NCI-H345 treated with DMSO at 0.1 percent for 48 hours (cell line): ENCODE measurements at regions not wholly inside any gene's neighbourhood (a gene's known extent, or its start where the extent isn't known, plus 50 kb on each side); places are given as distances from the start of the nearest gene placed in this dataset.

ENCODE experiments used
- DNase-seq: peaks from one replicate; lab custom pipeline; 2025; ENCODE audit not compliant: unreplicated experiment; lab: John Stamatoyannopoulos, UW

DNA sequence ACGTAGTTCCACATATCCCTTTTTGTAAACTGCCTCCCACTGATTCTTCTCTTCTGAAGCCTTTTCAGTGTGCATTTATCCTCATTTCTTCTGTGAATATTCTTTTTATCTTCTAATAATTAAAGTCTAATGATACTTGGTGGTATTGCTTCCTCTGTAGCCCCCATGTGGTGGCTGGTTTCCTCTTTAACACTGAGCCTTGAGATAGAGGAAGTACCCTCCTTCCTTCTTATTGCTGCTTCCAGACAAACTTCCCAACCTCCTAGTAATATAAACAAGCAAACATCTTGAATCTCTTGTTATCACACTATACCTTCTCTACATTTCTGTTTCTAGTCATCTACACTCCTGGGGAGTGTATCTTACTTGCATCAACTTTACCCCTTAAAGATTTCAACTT is 310.5 kb upstream of the GIMD1 start:
- no peak for DNase-seq

GRCh38 chr4:106677213-106677612 is 308.6 kb upstream of the GIMD1 start:
- no peak for DNase-seq

DNA sequence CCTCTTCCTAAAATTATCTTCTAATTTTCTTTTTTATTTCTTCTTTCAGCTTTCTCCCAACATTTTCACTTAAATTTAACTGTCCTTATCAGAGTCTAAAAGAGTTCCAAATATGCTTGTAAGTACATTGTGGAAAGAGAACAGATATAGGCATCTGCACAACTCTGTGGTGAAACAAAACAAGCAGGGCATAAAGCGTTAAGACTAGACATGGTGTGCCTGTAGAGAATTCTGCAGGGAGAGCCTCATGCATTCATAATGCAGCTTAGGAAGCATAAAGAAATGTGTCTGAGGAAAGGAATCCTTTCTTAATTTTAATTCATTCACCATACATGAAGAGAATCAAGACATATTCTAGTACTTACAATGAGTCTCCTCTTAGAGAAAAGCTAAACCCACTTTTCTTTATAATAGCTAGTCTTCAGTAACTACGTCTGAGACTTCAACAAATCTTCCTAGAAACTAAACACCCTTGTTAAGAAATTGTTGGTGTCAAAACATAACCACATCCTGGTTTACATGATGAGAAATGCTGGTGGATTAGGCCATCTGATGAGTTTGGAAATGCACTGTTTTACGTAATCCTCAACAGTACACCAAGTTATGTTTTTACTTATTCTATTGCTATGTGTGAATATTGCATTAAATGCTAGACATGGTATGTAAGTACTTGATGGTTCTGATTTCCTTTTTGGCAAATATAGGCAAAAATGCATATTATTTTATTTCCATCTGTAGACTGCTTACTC is 307.8 kb upstream of the GIMD1 start:
- no peak for DNase-seq

GRCh38 chr4:106671716-106672115 is 303.1 kb upstream of the GIMD1 start:
- DNase-seq = no peak

GRCh38 chr4:106670976-106671375 is 302.4 kb upstream of the GIMD1 start:
- DNase-seq = no peak

DNA sequence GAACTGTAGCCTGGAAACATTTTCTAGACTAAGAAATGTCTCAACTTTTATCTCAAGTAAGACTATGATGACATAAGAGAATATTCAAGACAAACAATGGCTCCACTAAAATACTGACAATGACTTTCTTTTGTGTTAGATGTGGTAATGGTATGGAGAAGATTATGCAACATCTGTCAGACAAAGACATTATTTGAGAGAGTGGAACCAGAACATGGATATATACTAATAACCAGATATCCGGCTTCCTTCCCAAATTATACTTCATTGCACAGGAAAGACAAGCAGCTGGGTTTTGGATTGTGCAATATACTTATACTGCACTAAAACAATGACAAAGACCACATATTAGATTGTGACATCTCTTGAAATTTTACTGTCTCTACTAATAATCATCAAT is 290.8 kb upstream of the GIMD1 start:
- no peak for DNase-seq

- DNase-seq = no peak
Measured at GRCh38 chr4:106652095-106652494, 283.5 kb upstream of the GIMD1 start.

DNA sequence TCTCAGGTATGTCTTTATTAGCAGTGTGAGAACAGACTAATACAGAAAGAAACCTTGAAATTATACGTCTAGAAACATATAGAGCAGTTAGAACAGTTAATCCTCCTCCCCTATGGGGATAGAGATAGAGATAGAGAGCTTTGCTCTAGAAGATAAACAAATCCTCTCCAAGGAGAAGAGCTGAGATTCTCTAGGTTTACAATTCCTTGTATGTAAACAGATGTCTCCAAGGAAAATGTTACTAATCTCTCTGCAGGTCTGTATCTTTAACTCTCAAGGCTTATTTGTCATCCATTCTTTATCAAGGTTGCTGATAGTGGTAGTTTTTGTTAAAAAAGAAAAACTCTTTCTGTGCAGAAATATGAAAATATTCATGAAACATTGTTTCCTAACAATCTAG is 282.1 kb upstream of the GIMD1 start:
- no peak for DNase-seq

DNA sequence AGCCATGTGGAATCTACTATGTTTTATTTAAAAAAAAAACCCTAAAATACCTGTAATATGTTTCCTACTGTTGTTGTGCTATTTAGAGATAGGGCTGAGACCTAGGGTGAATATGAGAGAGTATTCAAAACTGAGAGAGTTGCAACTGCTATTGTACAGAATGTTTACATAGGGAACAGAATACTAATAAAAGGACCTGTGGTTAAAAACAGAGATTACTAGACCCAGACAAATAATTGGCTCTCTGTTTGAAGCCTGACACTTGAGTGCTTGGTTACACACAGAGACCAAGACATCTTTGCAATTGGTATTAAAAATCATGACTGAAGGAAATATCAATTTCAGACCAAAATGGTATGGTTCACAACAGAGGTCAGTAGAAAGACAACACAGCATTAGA is 278.9 kb upstream of the GIMD1 start:
- no peak for DNase-seq

DNA sequence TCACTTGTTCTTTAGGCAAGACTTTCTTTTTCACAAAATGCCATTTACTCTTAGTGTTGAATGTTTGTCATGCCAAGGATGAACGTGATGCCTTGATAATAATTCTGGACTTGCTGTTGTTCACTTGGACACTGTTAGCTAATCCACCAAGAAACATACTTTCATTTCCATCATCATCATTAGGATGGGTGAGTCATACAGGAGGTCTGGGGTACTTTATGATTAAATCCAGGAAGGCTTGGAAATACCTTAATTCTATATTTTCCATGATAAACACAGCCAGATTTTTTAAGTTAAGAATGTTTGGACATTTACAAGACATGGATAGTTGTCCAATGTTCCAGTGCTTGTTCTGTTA is 260.7 kb upstream of the GIMD1 start:
- no peak for DNase-seq

- no peak for DNase-seq
Measured at GRCh38 chr4:106628586-106629267, 260.1 kb upstream of the GIMD1 start.

DNA sequence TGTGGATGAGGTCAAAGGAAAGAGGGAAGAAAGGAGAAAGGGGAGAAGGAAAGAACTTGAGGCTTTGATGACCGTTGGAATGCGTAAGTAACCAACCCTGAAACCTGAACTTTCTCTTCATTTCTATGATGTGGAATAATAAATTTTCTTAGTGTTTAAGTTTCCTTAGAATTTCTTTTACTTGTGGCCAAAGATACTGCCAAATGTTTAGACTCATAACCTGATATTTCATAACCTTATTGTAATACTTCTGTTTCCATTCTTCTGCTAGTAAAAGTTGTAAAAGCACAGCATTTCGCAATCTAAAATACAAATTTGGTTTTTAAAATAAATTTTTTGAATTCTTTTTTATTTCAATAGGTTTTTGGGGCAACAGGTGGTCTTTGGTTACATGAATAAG is 258.5 kb upstream of the GIMD1 start:
- DNase-seq = no peak

GRCh38 chr4:106624671-106625070 is 256.1 kb upstream of the GIMD1 start:
- DNase-seq = no peak

GRCh38 chr4:106618956-106619355 is 250.4 kb upstream of the GIMD1 start:
- no peak for DNase-seq

GRCh38 chr4:106615961-106616360 is 247.4 kb upstream of the GIMD1 start:
- DNase-seq = no peak

GRCh38 chr4:106615410-106615945 is 246.9 kb upstream of the GIMD1 start:
- DNase-seq = no peak

GRCh38 chr4:106614441-106614840 is 245.9 kb upstream of the GIMD1 start:
- DNase-seq = no peak

DNA sequence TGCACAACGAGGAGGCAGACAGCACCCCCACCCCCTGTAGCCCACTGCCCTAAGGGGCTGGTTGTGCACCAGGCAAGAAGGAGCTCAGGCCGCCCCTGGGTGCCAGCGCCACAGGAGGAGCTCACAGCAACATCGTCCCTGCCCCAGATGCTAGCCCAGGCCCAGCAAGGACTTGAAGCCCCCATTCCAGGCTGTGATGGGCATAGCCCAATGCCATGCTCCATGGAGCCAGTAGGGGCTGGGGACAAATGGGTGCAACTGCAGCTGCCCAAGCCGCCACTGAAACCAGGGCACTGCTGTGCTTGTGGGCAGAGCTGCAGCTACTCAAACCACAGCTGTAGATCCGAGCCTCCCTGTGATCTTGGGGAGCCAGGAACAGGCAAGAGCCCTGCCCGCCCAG is 241.3 kb upstream of the GIMD1 start:
- no peak for DNase-seq

GRCh38 chr4:106607558-106607957 is 239.0 kb upstream of the GIMD1 start:
- no peak for DNase-seq

- no peak for DNase-seq
Measured at GRCh38 chr4:106604319-106605051, 235.9 kb upstream of the GIMD1 start.

GRCh38 chr4:106603471-106603870 is 234.9 kb upstream of the GIMD1 start:
- no peak for DNase-seq

- no peak for DNase-seq
Measured at GRCh38 chr4:106602711-106603110, 234.1 kb upstream of the GIMD1 start.
